ENCODE measurements at regions not wholly inside any gene's neighbourhood (a gene's known extent, or its start where the extent isn't known, plus 50 kb on each side); places are given as distances from the start of the nearest gene placed in this dataset.

- H3K9me3 ChIP-seq (replicated peaks; ENCODE audit: control insufficient read depth, insufficient read depth, low read length) = no peaks in the 10 kb centered on the region
- SMC1A ChIA-PET (ENCODE audit: uncharacterized antibody, unreplicated experiment) = no interaction called here
- no TSS peak for BruUV-seq (replicated peaks)
- no peaks in the 10 kb centered on the region for H3K79me2 ChIP-seq (ENCODE audit: control insufficient read depth, insufficient read depth, low read length)
- POLR2A ChIA-PET = no interaction called here
- FAIRE-seq (no peak), ATAC-seq (no peak), DNase-seq (ENCODE audit: low read depth, low spot score) (no peak)
- H3K27me3 ChIP-seq (replicated peaks in 1 of 2; ENCODE audit: control insufficient read depth in 2 of 2, insufficient read depth in 2 of 2, low read length in 1 of 2) = peaks cover 7 to 10% of the 10 kb centered on the region in 2 experiments
- H4K20me1 ChIP-seq (ENCODE audit: control insufficient read depth, insufficient read depth) = no peaks in the 10 kb centered on the region
- WGBS (ENCODE audit: insufficient coverage, insufficient replicate concordance, low lambda C conversion rate, missing lambda C conversion rate) = 61% methylated on average over 4 of the region's 4 CpGs
- no peak for TF ChIP-seq NRF1 (conservative IDR thresholded peaks at IDR 0.05; ENCODE audit: low read depth, low read length)
- in situ Hi-C loops (cut with MboI) = no loop called here
- CTCF ChIA-PET = no interaction called here
- no peak overlapping the region for H3K27ac ChIP-seq (ENCODE audit: control insufficient read depth, insufficient read depth)
- no peaks in the 10 kb centered on the region for H3K36me3 ChIP-seq (ENCODE audit: control insufficient read depth in 2 of 2, insufficient read depth in 2 of 2, low read length in 1 of 2)
- no peak overlapping the region for H3K9ac ChIP-seq (ENCODE audit: control insufficient read depth, insufficient read depth, low read length)
- H3K4me2 ChIP-seq (ENCODE audit: control insufficient read depth, insufficient read depth) = no peak overlapping the region
- H2AFZ ChIP-seq (ENCODE audit: control insufficient read depth, low read depth, low read length) = no peak overlapping the region
- no peaks in the 10 kb centered on the region for H3K4me1 ChIP-seq (ENCODE audit: control insufficient read depth, insufficient read depth, low read length)
- RAD21 ChIA-PET (ENCODE audit: unreplicated experiment) = no interaction called here
- intact Hi-C loops (cut with micrococcal nuclease; ENCODE audit: unreplicated experiment) = no loop called here
- H3K4me3 ChIP-seq = no peak overlapping the region
These were observed 167.3 kb downstream of the USP12 start for GRCh38 chr13:27004326-27004725.

- no peak overlapping the region for H3K4me2 ChIP-seq (ENCODE audit: control insufficient read depth, insufficient read depth)
- no TSS peak for BruUV-seq (replicated peaks)
- 42% methylated on average over 6 of the region's 6 CpGs for WGBS (ENCODE audit: insufficient coverage, insufficient replicate concordance, low lambda C conversion rate, missing lambda C conversion rate)
- H2AFZ ChIP-seq (ENCODE audit: control insufficient read depth, low read depth, low read length) = no peak overlapping the region
- H3K36me3 ChIP-seq (ENCODE audit: control insufficient read depth in 2 of 2, insufficient read depth in 2 of 2, low read length in 1 of 2) = no peaks in the 10 kb centered on the region
- RAD21 ChIA-PET (ENCODE audit: unreplicated experiment) = interaction anchor here (0.5 kb wide), 1 partner anchor 228 kb away, joined by 4 read pairs; no protein-coding TSS in a partner anchor
- H3K9ac ChIP-seq (ENCODE audit: control insufficient read depth, insufficient read depth, low read length) = no peak overlapping the region
- no peaks in the 10 kb centered on the region for H3K79me2 ChIP-seq (ENCODE audit: control insufficient read depth, insufficient read depth, low read length)
- DNase-seq (ENCODE audit: low read depth, low spot score) = no peak
- no peak for ATAC-seq
- no peak overlapping the region for H3K4me3 ChIP-seq
- in situ Hi-C loops (cut with MboI) = no loop called here
- intact Hi-C loops (cut with micrococcal nuclease; ENCODE audit: unreplicated experiment) = no loop called here
- POLR2A ChIA-PET = no interaction called here
- SMC1A ChIA-PET (ENCODE audit: uncharacterized antibody, unreplicated experiment) = interaction anchor here (1.0 to 1.3 kb wide), 2 partner anchors 14 to 191 kb away, joined by 3 read pairs; no protein-coding TSS in a partner anchor
- H3K4me1 ChIP-seq (ENCODE audit: control insufficient read depth, insufficient read depth, low read length) = peaks cover 15% of the 10 kb centered on the region
- no peak overlapping the region for H3K27ac ChIP-seq (ENCODE audit: control insufficient read depth, insufficient read depth)
- H4K20me1 ChIP-seq (ENCODE audit: control insufficient read depth, insufficient read depth) = no peaks in the 10 kb centered on the region
- FAIRE-seq = no peak
- H3K9me3 ChIP-seq (replicated peaks; ENCODE audit: control insufficient read depth, insufficient read depth, low read length) = no peaks in the 10 kb centered on the region; the same call in 2 of the 3 replicates
- CTCF ChIA-PET = interaction anchor here (1.0 to 1.8 kb wide), 5 partner anchors 8 to 824 kb away, joined by 3 to 5 read pairs (median 3); partner anchors contain the start of gene RASL11A
- TF ChIP-seq FOS (IDR thresholded peaks at IDR 0.05; ENCODE audit: borderline replicate concordance, extremely low read depth, insufficient read length) (no peak), E2F8 (IDR thresholded peaks at IDR 0.05; ENCODE audit: low read depth, partially characterized antibody) (no peak), HDAC2 (IDR thresholded peaks at IDR 0.05) (no peak), ZNF274 (IDR thresholded peaks at IDR 0.05; ENCODE audit: insufficient read depth, insufficient read length) (no peak), SMAD1 (IDR thresholded peaks at IDR 0.05; ENCODE audit: low read depth, partially characterized antibody) (no peak), ZNF24 (IDR thresholded peaks at IDR 0.05) (no peak)
- peaks cover 3 to 6% of the 10 kb centered on the region in 2 experiments; a peak in 3 of 4 replicates for H3K27me3 ChIP-seq (replicated peaks in 1 of 2; ENCODE audit: control insufficient read depth in 2 of 2, insufficient read depth in 2 of 2, low read length in 1 of 2)
These were observed 169.9 kb downstream of the USP12 start for GRCh38 chr13:27001705-27002104.

Data from GM12878 (cell line).